ENCODE measurements at regions not wholly inside any gene's neighbourhood (a gene's known extent, or its start where the extent isn't known, plus 50 kb on each side); places are given as distances from the start of the nearest gene placed in this dataset.
A peak's percentile ranks its signal among the peaks of the same experiment; 100 is the strongest.

- Histone ChIP-seq H3K79me2 (ENCODE audit: low read length) (no peaks in the 10 kb centered on the region), H3K4me1 (ENCODE audit: low read length) (peaks cover 46% of the 10 kb centered on the region), H3K9ac (ENCODE audit: low read length) (no peak overlapping the region), H2AFZ (ENCODE audit: low read depth, low read length) (no peak overlapping the region), H4K20me1 (ENCODE audit: insufficient read depth, low read length) (no peaks in the 10 kb centered on the region), H3K4me3 (ENCODE audit: low read length) (no peak overlapping the region), H3K36me3 (replicated peaks; ENCODE audit: low read depth, low read length) (peaks cover 4% of the 10 kb centered on the region), H3K27ac (ENCODE audit: low read length) (peak overlapping the region; percentile 100), H3K4me2 (ENCODE audit: low read length) (no peak overlapping the region), H3K9me3 (ENCODE audit: insufficient read depth, low read length) (no peaks in the 10 kb centered on the region), H3K27me3 (ENCODE audit: low read depth, low read length) (no peaks in the 10 kb centered on the region)
- TF ChIP-seq CTCF (IDR thresholded peaks at IDR 0.05; ENCODE audit: low read depth, low read length) (no peak), EZH2phosphoT487 (IDR thresholded peaks at IDR 0.05; ENCODE audit: low read depth) (no peak)
These were observed 254.3 kb upstream of the SESN3 start for GRCh38 chr11:95485115-95485900.

DNA sequence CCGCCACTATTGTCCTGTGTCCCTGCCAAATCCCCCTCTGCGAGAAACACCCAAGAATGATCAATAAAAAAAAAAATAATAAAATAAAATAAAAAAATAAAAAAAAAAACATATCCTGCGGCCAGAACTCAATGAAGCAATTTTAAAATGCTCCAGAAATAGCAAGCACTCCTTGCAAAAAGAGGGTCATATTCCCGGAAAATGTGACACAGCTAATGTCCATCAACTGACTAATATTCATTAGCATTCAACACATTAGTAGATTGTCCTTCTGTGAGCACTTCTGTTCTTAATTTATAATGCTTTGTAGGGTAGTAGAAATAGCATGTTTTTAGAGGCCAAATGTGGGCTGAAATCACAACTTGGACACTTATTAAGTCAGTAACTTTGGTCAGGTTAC is 252.3 kb upstream of the SESN3 start:
- Histone ChIP-seq H3K4me3 (ENCODE audit: low read length) (no peak overlapping the region), H3K27ac (ENCODE audit: low read length) (no peak overlapping the region), H3K4me1 (ENCODE audit: low read length) (peaks cover 34% of the 10 kb centered on the region), H3K79me2 (ENCODE audit: low read length) (no peaks in the 10 kb centered on the region), H3K36me3 (replicated peaks; ENCODE audit: low read depth, low read length) (peaks cover 4% of the 10 kb centered on the region), H3K9ac (ENCODE audit: low read length) (no peak overlapping the region), H3K4me2 (ENCODE audit: low read length) (no peak overlapping the region), H3K9me3 (ENCODE audit: insufficient read depth, low read length) (no peaks in the 10 kb centered on the region), H2AFZ (ENCODE audit: low read depth, low read length) (no peak overlapping the region), H4K20me1 (ENCODE audit: insufficient read depth, low read length) (no peaks in the 10 kb centered on the region), H3K27me3 (ENCODE audit: low read depth, low read length) (no peaks in the 10 kb centered on the region)
- TF ChIP-seq EZH2phosphoT487 (IDR thresholded peaks at IDR 0.05; ENCODE audit: low read depth) (no peak), CTCF (IDR thresholded peaks at IDR 0.05; ENCODE audit: low read depth, low read length) (no peak)

DNA sequence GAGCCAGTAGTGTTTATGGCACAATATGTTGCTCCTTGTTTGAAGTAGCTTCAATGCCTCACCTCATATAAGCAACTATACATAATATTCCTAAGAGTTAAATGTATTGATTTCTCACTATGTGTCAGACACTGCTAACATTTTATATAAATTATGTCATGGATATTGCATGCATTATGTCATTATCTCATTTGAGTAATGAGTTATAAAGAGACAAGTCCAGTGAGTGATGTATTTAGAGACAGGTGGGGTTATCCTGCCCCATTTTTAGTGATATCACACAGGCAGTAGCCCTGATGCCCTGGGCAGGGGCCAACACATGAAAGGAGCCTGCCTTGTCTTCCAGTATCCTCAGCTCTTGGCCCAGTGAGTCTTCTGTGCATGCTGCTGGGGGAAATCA is 247.0 kb upstream of the SESN3 start:
- H3K27ac ChIP-seq (ENCODE audit: low read length), result no peak overlapping the region
- no peaks in the 10 kb centered on the region for H3K9me3 ChIP-seq (ENCODE audit: insufficient read depth, low read length)
- H4K20me1 ChIP-seq (ENCODE audit: insufficient read depth, low read length), result no peaks in the 10 kb centered on the region
- no peaks in the 10 kb centered on the region for H3K27me3 ChIP-seq (ENCODE audit: low read depth, low read length)
- H3K36me3 ChIP-seq (replicated peaks; ENCODE audit: low read depth, low read length), result no peaks in the 10 kb centered on the region
- no peak overlapping the region for H3K4me3 ChIP-seq (ENCODE audit: low read length)
- H3K4me2 ChIP-seq (ENCODE audit: low read length), result no peak overlapping the region
- H3K9ac ChIP-seq (ENCODE audit: low read length), result no peak overlapping the region
- TF ChIP-seq CTCF (IDR thresholded peaks at IDR 0.05; ENCODE audit: low read depth, low read length), result no peak
- TF ChIP-seq EZH2phosphoT487 (IDR thresholded peaks at IDR 0.05; ENCODE audit: low read depth), result no peak
- H2AFZ ChIP-seq (ENCODE audit: low read depth, low read length), result no peak overlapping the region
- no peaks in the 10 kb centered on the region for H3K79me2 ChIP-seq (ENCODE audit: low read length)
- no peaks in the 10 kb centered on the region for H3K4me1 ChIP-seq (ENCODE audit: low read length)

DNA sequence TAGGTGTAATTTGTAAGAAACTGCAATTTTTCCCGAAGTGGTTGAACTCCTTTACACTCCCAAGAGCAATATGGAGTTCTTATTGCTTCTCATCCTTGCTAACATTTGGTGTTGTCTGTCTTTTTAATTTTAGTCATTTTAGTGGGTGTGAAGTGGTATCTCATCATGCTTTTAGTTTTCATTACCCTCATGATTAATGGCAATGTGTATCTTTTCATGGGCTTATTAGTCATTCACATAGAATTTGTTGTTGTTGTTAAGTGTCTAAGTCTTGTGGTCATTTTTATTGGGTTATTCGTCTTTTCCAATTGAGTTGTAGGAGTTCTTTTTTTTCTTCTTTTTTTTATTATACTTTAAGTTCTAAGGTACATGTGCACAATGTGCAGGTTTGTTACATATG is 238.3 kb upstream of the SESN3 start:
- TF ChIP-seq EZH2phosphoT487 (IDR thresholded peaks at IDR 0.05; ENCODE audit: low read depth), result no peak
- TF ChIP-seq CTCF (IDR thresholded peaks at IDR 0.05; ENCODE audit: low read depth, low read length), result no peak
- H3K79me2 ChIP-seq (ENCODE audit: low read length), result no peaks in the 10 kb centered on the region
- peaks cover 19% of the 10 kb centered on the region for H3K4me1 ChIP-seq (ENCODE audit: low read length)
- no peak overlapping the region for H3K4me3 ChIP-seq (ENCODE audit: low read length)
- H3K27ac ChIP-seq (ENCODE audit: low read length), result no peak overlapping the region
- no peaks in the 10 kb centered on the region for H3K36me3 ChIP-seq (replicated peaks; ENCODE audit: low read depth, low read length)
- H4K20me1 ChIP-seq (ENCODE audit: insufficient read depth, low read length), result no peaks in the 10 kb centered on the region
- no peak overlapping the region for H2AFZ ChIP-seq (ENCODE audit: low read depth, low read length)
- H3K9me3 ChIP-seq (ENCODE audit: insufficient read depth, low read length), result no peaks in the 10 kb centered on the region
- no peaks in the 10 kb centered on the region for H3K27me3 ChIP-seq (ENCODE audit: low read depth, low read length)
- no peak overlapping the region for H3K4me2 ChIP-seq (ENCODE audit: low read length)
- no peak overlapping the region for H3K9ac ChIP-seq (ENCODE audit: low read length)

Measured in OCI-LY3 (cell line).